Spleen (tissue), 7 donors: ENCODE measurements at regions not wholly inside any gene's neighbourhood (a gene's known extent, or its start where the extent isn't known, plus 50 kb on each side); places are given as distances from the start of the nearest gene placed in this dataset.

Experiments used
- POLR2A ChIP-seq, 3 donors: fragments of 450-650 bp; IDR thresholded peaks; one replicate each; pipeline ENCODE4 v1.5.1; 2017; ENCODE audit warnings: antibody characterized with exemption in 3 of 3, mild to moderate bottlenecking in 1 of 3
- POLR2AphosphoS5 ChIP-seq, 3 donors: sonication (generic); formaldehyde crosslinking; IDR thresholded peaks; one replicate each; pipeline ENCODE4 v1.5.1; 2017; ENCODE audit warnings: antibody characterized with exemption in 3 of 3
- TF ChIP-seq, protein P1 (sequence below), 11 experiments: fragments of 200-600 bp in 7 of 11; fragments of 450-650 bp in 4 of 11; sonication (generic) in 4 of 11; IDR thresholded peaks in 8 of 11; conservative IDR thresholded peaks in 3 of 11; 1 replicate in 7 of 11; 2 replicates in 4 of 11; pipeline versions ENCODE4 v1.4.0 to v1.8.0; 2016 to 2021; ENCODE audit warnings: antibody characterized with exemption in 11 of 11, inconsistent platforms in 4 of 11, mild to moderate bottlenecking in 1 of 11
- donor health status: DM: no; HTN: no; CAD: no; lungs with moderate emphysema.
- donor health status: DM: no; HTN: no; CAD: no.
- donor health status: DM: no; HTN: no; CAD: no.

DNA sequence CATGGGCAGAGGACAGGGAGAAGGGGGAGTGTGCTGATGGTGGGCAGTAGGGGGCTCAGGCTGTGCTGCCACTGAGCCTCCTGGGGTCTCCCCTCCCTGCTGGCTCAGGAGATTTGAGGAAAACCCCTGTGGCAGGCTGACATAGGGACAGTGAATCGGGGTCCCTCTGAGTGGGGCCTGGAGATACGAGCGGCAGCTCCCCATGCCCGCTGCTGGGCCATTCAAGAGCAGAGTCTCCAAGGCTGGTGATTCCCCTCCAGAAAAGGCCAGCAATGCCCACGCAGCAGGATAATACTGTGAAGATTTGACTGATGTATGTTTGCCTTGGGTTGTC lies 288.7 kb upstream of the SFSWAP start:
- TF ChIP-seq, protein P1, sequence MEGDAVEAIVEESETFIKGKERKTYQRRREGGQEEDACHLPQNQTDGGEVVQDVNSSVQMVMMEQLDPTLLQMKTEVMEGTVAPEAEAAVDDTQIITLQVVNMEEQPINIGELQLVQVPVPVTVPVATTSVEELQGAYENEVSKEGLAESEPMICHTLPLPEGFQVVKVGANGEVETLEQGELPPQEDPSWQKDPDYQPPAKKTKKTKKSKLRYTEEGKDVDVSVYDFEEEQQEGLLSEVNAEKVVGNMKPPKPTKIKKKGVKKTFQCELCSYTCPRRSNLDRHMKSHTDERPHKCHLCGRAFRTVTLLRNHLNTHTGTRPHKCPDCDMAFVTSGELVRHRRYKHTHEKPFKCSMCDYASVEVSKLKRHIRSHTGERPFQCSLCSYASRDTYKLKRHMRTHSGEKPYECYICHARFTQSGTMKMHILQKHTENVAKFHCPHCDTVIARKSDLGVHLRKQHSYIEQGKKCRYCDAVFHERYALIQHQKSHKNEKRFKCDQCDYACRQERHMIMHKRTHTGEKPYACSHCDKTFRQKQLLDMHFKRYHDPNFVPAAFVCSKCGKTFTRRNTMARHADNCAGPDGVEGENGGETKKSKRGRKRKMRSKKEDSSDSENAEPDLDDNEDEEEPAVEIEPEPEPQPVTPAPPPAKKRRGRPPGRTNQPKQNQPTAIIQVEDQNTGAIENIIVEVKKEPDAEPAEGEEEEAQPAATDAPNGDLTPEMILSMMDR (IDR thresholded peaks at IDR 0.05 in 8 of 11, conservative IDR thresholded peaks at IDR 0.05 in 3 of 11), result no peak
- TF ChIP-seq POLR2A (IDR thresholded peaks at IDR 0.05) (no peak), POLR2AphosphoS5 (IDR thresholded peaks at IDR 0.05) (no peak)
